ENCODE measurements at regions not wholly inside any gene's neighbourhood (a gene's known extent, or its start where the extent isn't known, plus 50 kb on each side); places are given as distances from the start of the nearest gene placed in this dataset.

DNA sequence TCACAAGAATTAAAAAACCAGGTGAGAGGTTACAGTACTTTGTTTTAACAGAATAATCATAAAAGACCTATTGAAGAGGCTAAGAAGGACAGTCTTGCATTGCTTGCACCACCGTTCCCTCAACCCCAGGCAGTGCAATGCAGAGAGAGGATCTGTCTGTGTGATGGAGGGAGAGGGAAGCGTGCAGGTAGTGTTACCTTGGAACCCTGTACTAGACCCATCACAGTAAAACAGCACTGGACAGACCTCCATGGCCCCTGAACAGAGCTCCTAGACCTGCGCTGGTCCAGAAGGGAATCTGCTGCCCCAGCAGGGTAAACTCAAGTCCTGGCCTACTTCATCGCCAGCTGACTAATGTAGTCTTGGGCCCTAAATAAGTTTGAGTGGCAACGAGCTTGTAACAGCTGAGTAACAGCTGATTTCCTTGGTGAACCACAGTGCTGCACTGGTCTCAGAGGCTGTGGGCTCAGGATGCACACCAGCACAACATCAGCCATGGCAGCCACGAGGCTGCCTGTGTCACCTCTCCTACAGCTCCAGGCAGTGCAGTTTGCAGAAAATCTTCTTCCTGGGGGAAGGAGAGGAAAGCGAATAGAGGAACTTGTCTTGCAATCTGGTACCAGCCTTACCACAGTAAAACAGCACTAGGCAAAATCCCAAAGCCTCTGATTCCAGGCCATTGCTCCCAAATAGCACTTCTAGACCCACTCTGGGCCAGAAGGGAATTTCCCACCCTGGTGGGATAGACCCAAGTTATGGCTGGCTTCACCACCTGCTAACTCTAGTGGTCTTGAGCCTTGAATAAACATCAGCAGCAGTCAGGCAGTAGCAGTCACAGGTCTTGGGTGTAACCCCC is 417.2 kb downstream of the CDH7 start:
- no peaks in the 10 kb centered on the region; the same call in 1 of the 2 replicates for H3F3A ChIP-seq (ENCODE audit: insufficient read depth)
- H3K4me3 ChIP-seq (ENCODE audit: insufficient read depth, low read length, poor library complexity, severe bottlenecking) = no peak overlapping the region
- no peaks in the 10 kb centered on the region for H3K79me2 ChIP-seq (ENCODE audit: insufficient read depth, low read length)
- no peaks in the 10 kb centered on the region for H4K20me1 ChIP-seq (ENCODE audit: low read depth, low read length)
- H3K27me3 ChIP-seq (ENCODE audit: low read length) = no peaks in the 10 kb centered on the region
- H3K4me2 ChIP-seq (ENCODE audit: low read depth, low read length, poor library complexity, severe bottlenecking) = no peak overlapping the region
- no peaks in the 10 kb centered on the region for H3K9me3 ChIP-seq (ENCODE audit: insufficient read depth, low read length)
- H3K9me2 ChIP-seq (replicated peaks; ENCODE audit: insufficient read depth, low read length) = no peaks in the 10 kb centered on the region
- H3K9ac ChIP-seq (ENCODE audit: low read length) = no peak overlapping the region
- H3K36me3 ChIP-seq (ENCODE audit: low read length) = no peaks in the 10 kb centered on the region
- peak overlapping the region; percentile 9 for H2AFZ ChIP-seq (ENCODE audit: low read depth, low read length, severe bottlenecking)
- TF ChIP-seq EZH2phosphoT487 (conservative IDR thresholded peaks at IDR 0.05; ENCODE audit: low read length) (no peak), CTCF (IDR thresholded peaks at IDR 0.05; ENCODE audit: insufficient read depth, low read length, poor library complexity, severe bottlenecking) (no peak)
- no peak overlapping the region for H3K27ac ChIP-seq (ENCODE audit: low read depth, low read length)

- Histone ChIP-seq H3K9me3 (ENCODE audit: insufficient read depth, low read length) (no peaks in the 10 kb centered on the region), H3K9ac (ENCODE audit: low read length) (no peak overlapping the region), H3K4me2 (ENCODE audit: low read depth, low read length, poor library complexity, severe bottlenecking) (no peak overlapping the region), H4K20me1 (ENCODE audit: low read depth, low read length) (no peaks in the 10 kb centered on the region), H3K79me2 (ENCODE audit: insufficient read depth, low read length) (no peaks in the 10 kb centered on the region), H3K27me3 (ENCODE audit: low read length) (no peaks in the 10 kb centered on the region), H3K9me2 (replicated peaks; ENCODE audit: insufficient read depth, low read length) (no peaks in the 10 kb centered on the region), H3K36me3 (ENCODE audit: low read length) (no peaks in the 10 kb centered on the region), H2AFZ (ENCODE audit: low read depth, low read length, severe bottlenecking) (peak overlapping the region; percentile 81), H3F3A (ENCODE audit: insufficient read depth) (no peaks in the 10 kb centered on the region), H3K27ac (ENCODE audit: low read depth, low read length) (no peak overlapping the region), H3K4me3 (ENCODE audit: insufficient read depth, low read length, poor library complexity, severe bottlenecking) (no peak overlapping the region)
- no peak for TF ChIP-seq EZH2phosphoT487 (conservative IDR thresholded peaks at IDR 0.05; ENCODE audit: low read length)
- TF ChIP-seq CTCF (IDR thresholded peaks at IDR 0.05; ENCODE audit: insufficient read depth, low read length, poor library complexity, severe bottlenecking) = no peak
Measured at GRCh38 chr18:66160007-66160406, 409.2 kb downstream of the CDH7 start.

DNA sequence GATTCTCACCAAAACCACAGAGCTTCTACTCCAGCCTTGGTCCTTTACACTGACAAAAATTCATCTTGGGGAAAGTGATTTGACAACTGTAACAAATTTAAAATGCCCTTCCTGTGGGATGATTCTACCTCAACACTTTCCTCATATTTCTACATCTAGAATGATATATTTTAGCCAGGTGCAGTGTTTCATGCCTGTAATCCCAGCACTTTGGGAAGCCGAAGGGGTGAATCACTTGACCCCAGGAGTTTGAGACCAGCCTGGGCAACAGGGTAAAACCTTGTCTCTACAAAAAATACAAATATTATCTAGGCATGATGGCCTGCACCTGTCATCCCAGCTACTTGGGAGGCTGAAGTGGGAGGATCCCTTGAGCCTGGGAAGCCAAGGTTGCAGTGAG is 408.6 kb downstream of the CDH7 start:
- no peaks in the 10 kb centered on the region for H3K36me3 ChIP-seq (ENCODE audit: low read length)
- no peak overlapping the region for H3K4me2 ChIP-seq (ENCODE audit: low read depth, low read length, poor library complexity, severe bottlenecking)
- H3K27me3 ChIP-seq (ENCODE audit: low read length) = no peaks in the 10 kb centered on the region
- no peak for TF ChIP-seq EZH2phosphoT487 (conservative IDR thresholded peaks at IDR 0.05; ENCODE audit: low read length)
- no peak for TF ChIP-seq CTCF (IDR thresholded peaks at IDR 0.05; ENCODE audit: insufficient read depth, low read length, poor library complexity, severe bottlenecking)
- no peak overlapping the region for H3K4me3 ChIP-seq (ENCODE audit: insufficient read depth, low read length, poor library complexity, severe bottlenecking)
- H3K9ac ChIP-seq (ENCODE audit: low read length) = no peak overlapping the region
- H4K20me1 ChIP-seq (ENCODE audit: low read depth, low read length) = no peaks in the 10 kb centered on the region
- H2AFZ ChIP-seq (ENCODE audit: low read depth, low read length, severe bottlenecking) = no peak overlapping the region
- no peaks in the 10 kb centered on the region for H3K9me3 ChIP-seq (ENCODE audit: insufficient read depth, low read length)
- H3K9me2 ChIP-seq (replicated peaks; ENCODE audit: insufficient read depth, low read length) = no peaks in the 10 kb centered on the region
- no peak overlapping the region for H3K27ac ChIP-seq (ENCODE audit: low read depth, low read length)
- no peaks in the 10 kb centered on the region for H3F3A ChIP-seq (ENCODE audit: insufficient read depth)
- no peaks in the 10 kb centered on the region for H3K79me2 ChIP-seq (ENCODE audit: insufficient read depth, low read length)
